SU-DHL-6 (cell line): ENCODE measurements at regions not wholly inside any gene's neighbourhood (a gene's known extent, or its start where the extent isn't known, plus 50 kb on each side); places are given as distances from the start of the nearest gene placed in this dataset.

Experiments used
- H2AFZ ChIP-seq: fragments of 200-600 bp; sonication (generic); 2 replicates; pipeline ENCODE4 v1.6.1; 2014; ENCODE audit warnings: low read depth, mild to moderate bottlenecking, moderate library complexity, mixed read lengths, antibody characterized with exemption, low read length; ENCODE audit not compliant: severe bottlenecking
- H3F3A ChIP-seq: fragments of 200-600 bp; shearing (Covaris generic); 2 replicates; pipeline ENCODE4 v1.6.0; 2016; ENCODE audit warnings: antibody characterized with exemption, mild to moderate bottlenecking; ENCODE audit not compliant: insufficient read depth
- H3K27ac ChIP-seq: fragments of 200-600 bp; sonication (generic); 2 replicates; pipeline ENCODE4 v1.5.1; 2016; ENCODE audit warnings: low read depth, mild to moderate bottlenecking, low read length, moderate library complexity, mixed read lengths
- H3K27me3 ChIP-seq: fragments of 200-600 bp; sonication (generic), shearing (Covaris generic); 2 replicates; pipeline ENCODE4 v1.6.0; 2014; ENCODE audit warnings: mild to moderate bottlenecking, low read length
- H3K36me3 ChIP-seq: fragments of 200-600 bp; sonication (generic); 2 replicates; pipeline ENCODE4 v1.6.1; 2014; ENCODE audit warnings: mild to moderate bottlenecking, low read length, mixed read lengths
- H3K4me2 ChIP-seq: fragments of 300-600, 200-600 bp; shearing (Covaris generic), sonication (generic); 2 replicates; pipeline ENCODE4 v1.6.0; 2014; ENCODE audit warnings: low read length, low read depth, mild to moderate bottlenecking; ENCODE audit not compliant: poor library complexity, severe bottlenecking
- H3K4me3 ChIP-seq: fragments of 200-600 bp; sonication (generic); 2 replicates; pipeline ENCODE4 v1.5.1; 2014; ENCODE audit warnings: antibody characterized with exemption, low read length, mild to moderate bottlenecking, mixed read lengths; ENCODE audit not compliant: insufficient read depth, poor library complexity, severe bottlenecking
- H3K79me2 ChIP-seq: fragments of 200-600 bp; sonication (generic); 2 replicates; pipeline ENCODE4 v1.6.1; 2014; ENCODE audit warnings: mild to moderate bottlenecking, low read length, moderate library complexity; ENCODE audit not compliant: insufficient read depth
- H3K9ac ChIP-seq: fragments of 200-600 bp; sonication (generic); 2 replicates; pipeline ENCODE4 v1.7.0; 2014; ENCODE audit warnings: mild to moderate bottlenecking, low read length
- H3K9me2 ChIP-seq: fragments of 200-600 bp; sonication (generic); replicated peaks from 2 replicates; pipeline ENCODE4 v1.6.1; 2014; ENCODE audit warnings: low read length; ENCODE audit not compliant: insufficient read depth
- H3K9me3 ChIP-seq: fragments of 200-600 bp; sonication (generic); 2 replicates; pipeline ENCODE4 v1.6.1; 2014; ENCODE audit warnings: low read length, mixed read lengths; ENCODE audit not compliant: insufficient read depth
- H4K20me1 ChIP-seq: fragments of 200-600 bp; sonication (generic); 2 replicates; pipeline ENCODE4 v1.6.1; 2014; ENCODE audit warnings: low read depth, mild to moderate bottlenecking, antibody characterized with exemption, low read length, moderate library complexity, mixed read lengths
- EZH2phosphoT487 ChIP-seq: fragments of 200-600 bp; sonication (generic), shearing (Covaris generic); conservative IDR thresholded peaks from 2 replicates; pipeline ENCODE4 v1.6.1; 2018; ENCODE audit warnings: mild to moderate bottlenecking, antibody characterized with exemption, low read length, moderate library complexity, mixed read lengths
- TF ChIP-seq, protein P1 (sequence below): fragments of 200-600 bp; sonication (generic); IDR thresholded peaks from one replicate; pipeline ENCODE4 v1.5.1; 2017; ENCODE audit warnings: antibody characterized with exemption, mild to moderate bottlenecking, low read length, moderate library complexity; ENCODE audit not compliant: insufficient read depth, poor library complexity, severe bottlenecking

DNA sequence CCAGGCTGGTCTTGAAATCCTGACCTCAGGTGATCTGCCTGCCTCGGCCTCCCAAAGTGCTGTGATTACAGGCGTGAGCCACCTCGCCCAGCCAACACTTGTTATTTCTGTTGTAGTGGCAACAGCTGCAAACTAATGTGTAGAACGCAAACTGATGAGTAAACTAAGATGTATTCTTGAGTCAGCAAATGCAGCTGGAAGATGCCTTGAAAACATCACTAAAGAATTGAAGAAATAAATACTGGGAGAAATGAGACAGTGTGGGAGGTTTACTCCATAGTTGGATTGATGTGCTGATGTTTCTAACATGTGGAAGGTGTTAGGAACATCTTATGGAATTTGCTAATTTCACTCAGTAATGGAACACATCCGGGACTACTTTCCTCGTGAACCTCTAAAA, 61.3 kb upstream of the KCNE2 start:
- no peaks in the 10 kb centered on the region for H3F3A ChIP-seq
- H4K20me1 ChIP-seq: no peaks in the 10 kb centered on the region
- no peak overlapping the region for H3K4me3 ChIP-seq
- no peaks in the 10 kb centered on the region for H3K9me3 ChIP-seq
- H3K79me2 ChIP-seq: no peaks in the 10 kb centered on the region
- TF ChIP-seq, protein P1, sequence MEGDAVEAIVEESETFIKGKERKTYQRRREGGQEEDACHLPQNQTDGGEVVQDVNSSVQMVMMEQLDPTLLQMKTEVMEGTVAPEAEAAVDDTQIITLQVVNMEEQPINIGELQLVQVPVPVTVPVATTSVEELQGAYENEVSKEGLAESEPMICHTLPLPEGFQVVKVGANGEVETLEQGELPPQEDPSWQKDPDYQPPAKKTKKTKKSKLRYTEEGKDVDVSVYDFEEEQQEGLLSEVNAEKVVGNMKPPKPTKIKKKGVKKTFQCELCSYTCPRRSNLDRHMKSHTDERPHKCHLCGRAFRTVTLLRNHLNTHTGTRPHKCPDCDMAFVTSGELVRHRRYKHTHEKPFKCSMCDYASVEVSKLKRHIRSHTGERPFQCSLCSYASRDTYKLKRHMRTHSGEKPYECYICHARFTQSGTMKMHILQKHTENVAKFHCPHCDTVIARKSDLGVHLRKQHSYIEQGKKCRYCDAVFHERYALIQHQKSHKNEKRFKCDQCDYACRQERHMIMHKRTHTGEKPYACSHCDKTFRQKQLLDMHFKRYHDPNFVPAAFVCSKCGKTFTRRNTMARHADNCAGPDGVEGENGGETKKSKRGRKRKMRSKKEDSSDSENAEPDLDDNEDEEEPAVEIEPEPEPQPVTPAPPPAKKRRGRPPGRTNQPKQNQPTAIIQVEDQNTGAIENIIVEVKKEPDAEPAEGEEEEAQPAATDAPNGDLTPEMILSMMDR: no peak
- no peak for TF ChIP-seq EZH2phosphoT487
- H3K27me3 ChIP-seq: no peaks in the 10 kb centered on the region
- no peak overlapping the region for H3K27ac ChIP-seq
- no peak overlapping the region for H3K4me2 ChIP-seq
- H3K9me2 ChIP-seq: no peaks in the 10 kb centered on the region
- H2AFZ ChIP-seq: no peak overlapping the region
- H3K36me3 ChIP-seq: no peaks in the 10 kb centered on the region
- no peak overlapping the region for H3K9ac ChIP-seq

DNA sequence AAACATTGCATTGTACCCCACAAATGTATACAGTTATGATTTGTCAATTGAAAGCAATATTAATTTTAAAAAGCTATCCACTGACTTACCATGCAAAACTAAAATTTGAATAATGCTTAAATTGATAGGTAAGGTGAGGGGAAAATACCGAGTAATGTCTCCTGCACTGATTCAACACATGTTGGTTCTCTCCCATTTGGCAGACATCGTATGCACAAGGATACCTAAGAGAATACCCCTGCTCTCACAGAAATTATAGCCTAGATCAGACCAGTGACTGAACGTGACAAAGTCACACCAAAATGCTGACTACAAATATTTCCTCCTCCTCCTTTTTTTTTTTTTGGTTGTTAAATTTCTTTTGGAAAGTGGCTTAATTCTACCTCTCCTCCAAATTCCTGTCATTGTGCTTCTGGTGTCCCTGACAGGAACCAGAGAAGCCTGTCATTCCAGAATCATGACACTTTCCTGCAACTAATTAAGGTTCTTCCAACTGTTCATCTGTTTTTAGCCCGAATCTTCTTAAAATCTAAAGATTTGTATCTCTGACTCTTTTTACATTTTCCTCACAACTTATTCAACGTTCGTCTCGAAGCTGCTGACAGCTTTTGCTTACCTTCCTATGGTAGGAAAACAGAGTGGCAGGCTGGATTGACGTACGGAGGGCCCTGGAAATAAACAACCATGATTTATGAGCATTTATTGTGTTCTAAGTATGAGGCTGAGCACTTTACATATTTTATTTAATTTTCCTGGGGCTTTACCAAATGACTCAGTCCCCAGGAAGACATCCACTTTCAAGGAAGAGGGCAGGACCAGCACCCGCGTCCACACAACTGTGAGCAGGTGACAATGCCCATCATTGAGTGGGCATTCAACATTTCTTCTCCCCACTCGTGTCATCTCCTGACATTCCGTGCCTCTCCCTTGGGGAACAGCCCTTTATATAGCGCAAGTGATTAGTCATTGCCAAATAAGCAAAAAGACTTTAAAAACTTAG, 57.9 kb upstream of the KCNE2 start:
- TF ChIP-seq, protein P1: no peak
- TF ChIP-seq EZH2phosphoT487: no peak
- no peaks in the 10 kb centered on the region for H3K9me3 ChIP-seq
- no peak overlapping the region for H2AFZ ChIP-seq
- no peak overlapping the region for H3K27ac ChIP-seq
- H3K9ac ChIP-seq: no peak overlapping the region
- H4K20me1 ChIP-seq: no peaks in the 10 kb centered on the region
- no peaks in the 10 kb centered on the region for H3K36me3 ChIP-seq
- no peaks in the 10 kb centered on the region for H3K9me2 ChIP-seq
- H3K79me2 ChIP-seq: no peaks in the 10 kb centered on the region
- H3K4me3 ChIP-seq: no peak overlapping the region
- no peaks in the 10 kb centered on the region for H3F3A ChIP-seq
- no peak overlapping the region for H3K4me2 ChIP-seq
- no peaks in the 10 kb centered on the region for H3K27me3 ChIP-seq

DNA sequence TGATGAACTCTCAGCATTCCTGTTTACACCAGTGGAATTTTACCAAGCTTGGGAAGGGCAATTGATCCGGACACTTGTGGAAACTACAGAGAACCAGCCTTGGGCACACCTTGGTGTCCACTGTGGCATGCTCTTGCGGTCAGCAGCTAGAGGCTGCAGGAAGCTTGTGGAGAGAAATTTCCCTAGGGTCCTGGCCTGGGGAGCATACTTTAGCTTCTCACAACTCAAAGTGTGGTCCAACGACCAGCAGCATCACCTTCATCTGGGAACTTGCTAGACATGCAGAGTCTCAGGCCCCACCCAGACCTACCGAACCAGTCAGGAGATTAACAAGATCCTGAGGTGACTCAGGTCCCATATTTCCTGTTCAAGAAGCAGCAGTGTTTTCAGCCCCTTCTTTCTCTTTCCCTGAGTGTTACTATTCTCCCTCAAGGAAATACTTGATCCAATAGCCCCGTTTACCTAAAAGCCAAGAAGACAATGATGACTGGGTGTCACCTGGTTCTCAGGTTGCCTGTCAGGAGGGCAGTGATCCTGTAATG, 55.7 kb upstream of the KCNE2 start:
- Histone ChIP-seq H2AFZ (no peak overlapping the region), H3K4me3 (no peak overlapping the region), H3K27ac (no peak overlapping the region), H3K9me2 (no peaks in the 10 kb centered on the region), H3K9me3 (no peaks in the 10 kb centered on the region), H4K20me1 (no peaks in the 10 kb centered on the region), H3K27me3 (no peaks in the 10 kb centered on the region), H3K4me2 (no peak overlapping the region), H3K79me2 (no peaks in the 10 kb centered on the region), H3K9ac (no peak overlapping the region), H3F3A (no peaks in the 10 kb centered on the region), H3K36me3 (no peaks in the 10 kb centered on the region)
- no peak for TF ChIP-seq EZH2phosphoT487
- TF ChIP-seq, protein P1: no peak
